ENCODE measurements at regions not wholly inside any gene's neighbourhood (a gene's known extent, or its start where the extent isn't known, plus 50 kb on each side); places are given as distances from the start of the nearest gene placed in this dataset.

DNA sequence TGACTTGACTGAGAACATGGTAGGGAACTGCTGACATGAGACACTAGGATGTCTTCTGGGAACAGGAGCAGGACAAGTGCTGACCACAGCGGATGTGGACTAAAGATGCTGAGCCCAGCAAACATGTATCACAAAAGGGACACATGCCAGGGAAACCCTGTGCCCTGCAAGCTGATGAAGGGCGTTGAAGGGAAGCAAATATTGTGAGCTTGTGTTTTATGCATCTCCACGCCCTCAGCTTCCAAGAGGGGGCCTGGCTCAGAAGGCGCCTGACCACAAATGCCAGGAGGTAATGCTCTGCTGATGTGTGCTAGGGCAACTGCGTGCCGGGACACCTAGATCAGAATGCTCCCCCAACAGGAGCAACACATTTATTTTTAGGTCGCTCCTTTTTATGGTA is 207.3 kb downstream of the CXCL12 start:
- TF ChIP-seq, protein P1, sequence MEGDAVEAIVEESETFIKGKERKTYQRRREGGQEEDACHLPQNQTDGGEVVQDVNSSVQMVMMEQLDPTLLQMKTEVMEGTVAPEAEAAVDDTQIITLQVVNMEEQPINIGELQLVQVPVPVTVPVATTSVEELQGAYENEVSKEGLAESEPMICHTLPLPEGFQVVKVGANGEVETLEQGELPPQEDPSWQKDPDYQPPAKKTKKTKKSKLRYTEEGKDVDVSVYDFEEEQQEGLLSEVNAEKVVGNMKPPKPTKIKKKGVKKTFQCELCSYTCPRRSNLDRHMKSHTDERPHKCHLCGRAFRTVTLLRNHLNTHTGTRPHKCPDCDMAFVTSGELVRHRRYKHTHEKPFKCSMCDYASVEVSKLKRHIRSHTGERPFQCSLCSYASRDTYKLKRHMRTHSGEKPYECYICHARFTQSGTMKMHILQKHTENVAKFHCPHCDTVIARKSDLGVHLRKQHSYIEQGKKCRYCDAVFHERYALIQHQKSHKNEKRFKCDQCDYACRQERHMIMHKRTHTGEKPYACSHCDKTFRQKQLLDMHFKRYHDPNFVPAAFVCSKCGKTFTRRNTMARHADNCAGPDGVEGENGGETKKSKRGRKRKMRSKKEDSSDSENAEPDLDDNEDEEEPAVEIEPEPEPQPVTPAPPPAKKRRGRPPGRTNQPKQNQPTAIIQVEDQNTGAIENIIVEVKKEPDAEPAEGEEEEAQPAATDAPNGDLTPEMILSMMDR (IDR thresholded peaks at IDR 0.05; ENCODE audit: low read depth, low read length): no peak
- H3K4me3 ChIP-seq (ENCODE audit: low read depth, low read length): no peak overlapping the region
- in situ Hi-C loops (cut with HindIII; ENCODE audit: low sequenced_read_pairs): no loop called here
- no peak for DNase-seq (ENCODE audit: low read depth, low spot score)

DNA sequence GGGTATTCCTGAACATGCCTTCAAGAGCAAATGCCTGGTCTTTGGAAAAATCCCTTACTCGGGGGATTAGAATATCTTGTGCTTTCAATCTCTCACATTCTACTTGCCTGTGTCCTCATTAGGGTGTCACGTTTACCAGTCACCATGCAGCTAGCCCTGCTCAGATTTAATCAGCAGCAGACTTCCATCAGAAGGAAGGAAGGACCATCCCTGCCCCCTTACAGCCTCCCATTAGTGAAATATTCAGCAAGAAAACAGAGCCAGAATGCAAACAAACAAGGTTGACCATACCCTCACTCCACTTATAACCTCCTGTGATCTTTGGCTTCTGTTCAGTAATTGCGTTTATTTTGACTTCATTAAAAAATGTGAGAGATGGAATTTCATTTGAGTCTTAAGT is 208.6 kb downstream of the CXCL12 start:
- no peak for DNase-seq (ENCODE audit: low read depth, low spot score)
- TF ChIP-seq, protein P1 (IDR thresholded peaks at IDR 0.05; ENCODE audit: low read depth, low read length): no peak
- in situ Hi-C loops (cut with HindIII; ENCODE audit: low sequenced_read_pairs): no loop called here
- no peak overlapping the region for H3K4me3 ChIP-seq (ENCODE audit: low read depth, low read length)

DNA sequence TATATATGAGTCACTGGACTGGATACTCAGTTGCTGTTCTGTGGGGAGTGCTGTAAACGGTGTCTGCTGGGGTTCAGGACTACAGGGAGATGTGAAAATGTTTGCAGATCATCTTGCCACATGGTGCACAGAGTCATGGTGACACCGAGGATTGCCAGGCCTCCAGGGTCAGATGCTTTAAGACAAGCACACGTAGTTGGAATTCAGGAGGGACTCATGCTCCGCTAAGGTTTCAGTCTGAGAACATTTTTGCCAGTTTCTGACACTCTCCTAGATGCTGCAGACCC is 211.3 kb downstream of the CXCL12 start:
- no peak overlapping the region for H3K4me3 ChIP-seq (ENCODE audit: low read depth, low read length)
- in situ Hi-C loops (cut with HindIII; ENCODE audit: low sequenced_read_pairs): no loop called here
- TF ChIP-seq, protein P1 (IDR thresholded peaks at IDR 0.05; ENCODE audit: low read depth, low read length): no peak
- DNase-seq (ENCODE audit: low read depth, low spot score): no peak

DNA sequence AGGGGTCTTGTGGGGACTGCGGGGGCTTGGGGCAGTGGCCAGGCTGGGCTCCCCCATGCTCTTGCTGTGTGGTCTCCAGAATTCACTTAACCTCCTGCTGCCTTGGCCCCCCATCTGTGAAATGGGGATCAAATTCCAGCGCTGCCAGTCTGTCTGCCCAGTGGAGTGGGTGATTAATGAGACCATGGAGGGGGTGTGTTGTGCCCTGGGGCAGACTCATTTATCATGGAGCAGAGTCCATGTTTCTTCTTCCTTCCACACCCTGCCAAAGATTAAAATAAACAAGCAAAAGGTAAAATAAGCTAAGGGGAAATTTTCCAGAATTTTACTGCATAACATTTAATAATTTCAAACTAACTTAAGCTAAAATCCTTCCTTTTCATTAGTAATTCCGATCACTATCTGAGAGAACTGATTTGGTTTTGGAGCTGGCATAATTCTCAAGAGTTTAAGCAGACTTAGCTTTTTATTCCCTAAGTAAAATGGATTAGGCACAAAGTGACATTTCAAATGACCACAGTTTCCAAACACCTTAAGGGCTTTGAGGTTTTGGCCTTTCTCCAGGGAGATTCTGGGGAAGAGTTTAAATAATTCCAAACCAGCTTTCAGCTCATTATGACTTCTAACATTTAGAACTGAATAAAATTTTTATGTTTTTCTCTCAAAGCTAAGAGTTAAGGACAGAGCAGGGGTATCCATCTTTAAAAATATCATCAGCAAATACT is 211.9 kb downstream of the CXCL12 start:
- DNase-seq (ENCODE audit: low read depth, low spot score): no peak
- in situ Hi-C loops (cut with HindIII; ENCODE audit: low sequenced_read_pairs): no loop called here
- TF ChIP-seq, protein P1 (IDR thresholded peaks at IDR 0.05; ENCODE audit: low read depth, low read length): no peak
- H3K4me3 ChIP-seq (ENCODE audit: low read depth, low read length): no peak overlapping the region

DNA sequence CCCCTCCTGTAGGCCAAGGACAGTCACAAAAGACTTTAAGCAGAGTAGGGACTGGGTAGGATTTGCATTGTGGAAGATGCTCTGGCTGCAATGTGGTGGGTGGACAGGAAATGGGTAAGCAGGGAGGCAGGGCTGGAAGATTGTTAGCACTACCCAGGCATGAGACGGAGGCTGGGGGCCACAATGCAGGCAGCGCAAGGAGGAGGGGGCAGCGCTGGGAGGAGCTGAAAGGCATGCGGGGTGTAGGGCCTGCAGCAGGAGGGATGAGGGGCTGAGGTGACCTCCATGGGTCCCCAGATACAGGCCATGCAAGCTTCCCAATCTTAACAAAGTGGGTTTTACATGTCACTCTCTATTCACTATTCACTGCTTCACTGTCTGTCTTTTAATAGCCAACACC is 213.1 kb downstream of the CXCL12 start:
- in situ Hi-C loops (cut with HindIII; ENCODE audit: low sequenced_read_pairs): no loop called here
- TF ChIP-seq, protein P1 (IDR thresholded peaks at IDR 0.05; ENCODE audit: low read depth, low read length): no peak

DNA sequence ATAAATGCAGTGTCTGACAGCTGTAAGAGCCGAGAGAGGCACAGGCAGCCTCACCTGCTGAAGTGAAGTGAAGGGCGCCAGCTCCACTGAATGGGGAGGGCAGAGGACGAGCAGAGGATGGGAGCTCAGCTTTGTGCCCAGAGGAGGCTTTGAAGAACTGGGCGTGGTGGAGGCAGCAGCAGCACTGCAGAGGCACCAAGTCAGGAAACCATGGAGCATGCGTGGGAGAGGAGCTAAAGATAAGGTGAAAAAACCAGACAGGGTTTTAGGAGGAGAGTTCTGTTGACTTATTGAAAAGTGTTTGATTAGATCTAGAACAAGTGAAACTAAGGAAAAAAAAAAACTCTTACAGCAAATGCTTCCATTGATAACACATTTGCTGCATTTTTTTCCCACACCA is 216.4 kb downstream of the CXCL12 start:
- in situ Hi-C loops (cut with HindIII; ENCODE audit: low sequenced_read_pairs): no loop called here
- TF ChIP-seq, protein P1 (IDR thresholded peaks at IDR 0.05; ENCODE audit: low read depth, low read length): no peak
- H3K4me3 ChIP-seq (ENCODE audit: low read depth, low read length): no peak overlapping the region
- no peak for DNase-seq (ENCODE audit: low read depth, low spot score)

More for the DNA sequence above, 213.1 kb downstream of the CXCL12 start:
- no peak overlapping the region for H3K4me3 ChIP-seq (ENCODE audit: low read depth, low read length)
- no peak for DNase-seq (ENCODE audit: low read depth, low spot score)
